ENCODE measurements at regions not wholly inside any gene's neighbourhood (a gene's known extent, or its start where the extent isn't known, plus 50 kb on each side); places are given as distances from the start of the nearest gene placed in this dataset.
"Not testable (repeated sequence)": the region's sequence is repeated elsewhere in the genome, so short reads cannot be mapped to it uniquely, and the experiment has no call there.

DNA sequence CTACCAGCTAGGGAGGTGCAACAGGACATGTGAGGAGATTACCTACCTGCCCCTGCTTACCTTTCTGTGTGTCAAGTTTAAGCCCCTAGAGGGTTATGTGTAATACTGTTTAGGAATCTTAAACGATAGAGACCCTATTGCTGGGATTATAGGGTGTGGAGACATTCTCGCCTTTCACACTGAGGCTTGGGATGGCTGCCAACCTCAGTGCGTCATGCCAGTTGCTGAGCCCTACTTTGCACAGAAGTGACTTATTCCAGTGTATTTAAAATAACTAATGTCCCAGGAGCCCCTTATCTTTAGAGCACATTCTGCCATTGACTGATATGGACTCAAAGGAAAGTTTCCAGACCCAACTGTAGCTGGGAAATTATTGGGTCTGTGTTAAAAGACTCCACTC is 76.6 kb upstream of the XPA start:
- H3K4me1 ChIP-seq = no peaks in the 10 kb centered on the region
- no peaks in the 10 kb centered on the region for H3K36me3 ChIP-seq
- H3K9me3 ChIP-seq = no peaks in the 10 kb centered on the region
- TF ChIP-seq, protein P1, sequence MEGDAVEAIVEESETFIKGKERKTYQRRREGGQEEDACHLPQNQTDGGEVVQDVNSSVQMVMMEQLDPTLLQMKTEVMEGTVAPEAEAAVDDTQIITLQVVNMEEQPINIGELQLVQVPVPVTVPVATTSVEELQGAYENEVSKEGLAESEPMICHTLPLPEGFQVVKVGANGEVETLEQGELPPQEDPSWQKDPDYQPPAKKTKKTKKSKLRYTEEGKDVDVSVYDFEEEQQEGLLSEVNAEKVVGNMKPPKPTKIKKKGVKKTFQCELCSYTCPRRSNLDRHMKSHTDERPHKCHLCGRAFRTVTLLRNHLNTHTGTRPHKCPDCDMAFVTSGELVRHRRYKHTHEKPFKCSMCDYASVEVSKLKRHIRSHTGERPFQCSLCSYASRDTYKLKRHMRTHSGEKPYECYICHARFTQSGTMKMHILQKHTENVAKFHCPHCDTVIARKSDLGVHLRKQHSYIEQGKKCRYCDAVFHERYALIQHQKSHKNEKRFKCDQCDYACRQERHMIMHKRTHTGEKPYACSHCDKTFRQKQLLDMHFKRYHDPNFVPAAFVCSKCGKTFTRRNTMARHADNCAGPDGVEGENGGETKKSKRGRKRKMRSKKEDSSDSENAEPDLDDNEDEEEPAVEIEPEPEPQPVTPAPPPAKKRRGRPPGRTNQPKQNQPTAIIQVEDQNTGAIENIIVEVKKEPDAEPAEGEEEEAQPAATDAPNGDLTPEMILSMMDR (IDR thresholded peaks at IDR 0.05; ENCODE audit: low read depth, low read length) = no peak
- no peak overlapping the region for H3K4me3 ChIP-seq (ENCODE audit: low read depth, low read length)
- H3K27me3 ChIP-seq = peaks cover 42% of the 10 kb centered on the region
- DNase-seq = no peak

DNA sequence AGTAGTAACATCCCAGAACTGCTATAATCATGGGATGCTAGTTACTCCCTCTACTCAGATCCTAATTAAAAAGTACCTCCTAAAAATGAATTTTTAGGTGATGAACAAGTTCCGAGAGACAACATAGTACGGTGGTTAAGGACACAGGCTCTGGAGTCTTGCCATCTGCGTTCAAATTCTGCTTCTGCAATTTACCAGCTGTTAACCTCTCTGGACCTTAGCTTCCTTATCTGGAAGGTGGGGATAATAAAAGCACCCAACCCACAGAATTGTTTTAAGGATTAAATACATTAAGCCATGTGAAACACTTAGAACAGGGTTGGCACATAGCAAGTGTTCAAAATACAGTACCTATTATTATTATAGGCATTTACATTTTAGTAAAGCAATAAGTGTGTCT is 77.5 kb upstream of the XPA start:
- Histone ChIP-seq H3K4me3 (ENCODE audit: low read depth, low read length) (no peak overlapping the region), H3K27me3 (peaks cover 38% of the 10 kb centered on the region), H3K9me3 (no peaks in the 10 kb centered on the region), H3K36me3 (no peaks in the 10 kb centered on the region), H3K4me1 (no peaks in the 10 kb centered on the region)
- no peak for DNase-seq
- TF ChIP-seq, protein P1 (IDR thresholded peaks at IDR 0.05; ENCODE audit: low read depth, low read length) = no peak

DNA sequence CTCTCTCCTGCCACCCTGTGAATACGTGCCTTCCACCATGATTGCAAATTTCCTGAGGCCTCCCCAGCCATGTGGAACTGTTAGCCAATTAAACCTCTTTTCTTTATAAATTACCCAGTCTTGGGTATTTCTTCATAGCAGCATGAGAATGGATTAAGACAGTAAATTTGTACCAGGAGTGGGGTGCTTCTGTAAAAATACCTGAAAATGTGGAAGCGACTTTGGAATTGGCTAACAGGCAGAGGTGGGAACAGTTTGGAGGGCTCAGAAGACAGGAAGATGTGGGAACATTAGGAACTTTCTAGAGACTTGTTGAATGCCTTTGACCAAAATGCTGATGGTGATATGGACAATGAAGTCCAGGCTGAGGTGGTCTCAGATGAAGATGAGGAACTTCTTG is 74.3 kb upstream of the FOXE1 start:
- peaks cover 29% of the 10 kb centered on the region for H3K27me3 ChIP-seq
- H3K4me1 ChIP-seq; H3K36me3 ChIP-seq; DNase-seq; H3K4me3 ChIP-seq (ENCODE audit: low read depth, low read length); H3K9me3 ChIP-seq: not testable (repeated sequence)

DNA sequence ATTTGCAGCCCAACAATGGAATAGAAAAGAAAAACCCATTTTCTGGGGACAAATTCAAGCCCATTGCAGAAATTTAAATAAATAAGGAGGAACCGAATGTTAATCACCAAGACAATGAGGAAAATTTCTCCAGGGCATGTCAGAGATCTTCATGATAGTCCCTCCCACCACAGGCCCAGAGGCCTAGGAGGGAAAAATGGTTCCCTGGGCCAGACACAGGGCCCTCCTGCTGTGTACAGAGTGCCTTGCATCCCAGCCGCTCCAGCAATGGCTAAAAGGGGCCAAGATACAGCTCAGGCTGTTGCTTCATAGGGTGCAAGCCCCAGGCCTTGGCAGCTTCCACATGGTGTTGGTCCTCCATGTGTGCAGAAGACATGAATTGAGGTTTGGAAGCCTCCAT is 73.4 kb upstream of the FOXE1 start:
- no peaks in the 10 kb centered on the region for H3K4me1 ChIP-seq
- H3K4me3 ChIP-seq (ENCODE audit: low read depth, low read length) = no peak overlapping the region
- TF ChIP-seq, protein P1 (IDR thresholded peaks at IDR 0.05; ENCODE audit: low read depth, low read length) = no peak
- H3K36me3 ChIP-seq = no peaks in the 10 kb centered on the region
- peaks cover 20% of the 10 kb centered on the region for H3K27me3 ChIP-seq
- no peak for DNase-seq
- H3K9me3 ChIP-seq = no peaks in the 10 kb centered on the region

DNA sequence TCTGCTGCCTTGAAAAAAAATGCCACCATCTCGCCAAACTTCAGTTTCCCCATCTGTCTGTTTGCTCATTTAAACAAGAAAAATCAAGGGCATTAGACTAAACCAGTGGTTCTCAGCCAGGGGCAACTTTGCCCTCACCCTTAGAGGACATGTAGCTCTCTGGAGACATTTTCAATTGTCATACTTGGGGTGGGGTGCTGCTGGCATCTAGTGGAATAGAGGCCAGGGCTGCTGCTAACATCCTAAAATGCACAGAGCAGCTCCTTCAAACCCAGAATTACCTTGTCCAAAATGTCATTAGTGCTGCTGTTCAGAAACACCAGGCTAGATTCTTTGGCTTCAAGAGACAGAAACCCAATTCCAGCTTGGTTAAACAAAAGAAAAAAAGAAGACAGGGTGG is 71.1 kb upstream of the FOXE1 start:
- H3K36me3 ChIP-seq = no peaks in the 10 kb centered on the region
- no peak for DNase-seq
- H3K4me3 ChIP-seq (ENCODE audit: low read depth, low read length) = no peak overlapping the region
- TF ChIP-seq, protein P1 (IDR thresholded peaks at IDR 0.05; ENCODE audit: low read depth, low read length) = no peak
- no peaks in the 10 kb centered on the region for H3K4me1 ChIP-seq
- H3K27me3 ChIP-seq = peaks cover 9% of the 10 kb centered on the region
- no peaks in the 10 kb centered on the region for H3K9me3 ChIP-seq

DNA sequence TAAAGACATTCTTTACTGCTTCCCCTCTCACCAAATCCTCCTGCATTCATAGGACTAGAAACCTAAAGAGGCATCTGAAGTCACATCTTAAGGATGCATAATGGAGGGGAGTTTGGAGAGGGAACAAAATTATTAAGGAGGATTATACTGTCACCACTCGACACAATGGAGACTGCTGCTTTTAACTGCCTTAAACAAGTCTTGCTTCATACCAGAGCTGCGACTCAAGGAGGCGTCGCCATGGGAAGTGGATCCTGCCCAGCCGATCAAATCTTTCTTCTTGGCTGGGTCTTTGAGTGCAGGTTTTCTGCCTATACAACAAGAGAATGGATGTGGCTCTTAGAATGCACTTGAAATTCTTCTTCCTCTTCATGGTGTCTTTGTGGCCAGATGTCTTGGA is 66.7 kb upstream of the FOXE1 start:
- H3K4me3 ChIP-seq (ENCODE audit: low read depth, low read length) = no peak overlapping the region
- no peaks in the 10 kb centered on the region for H3K36me3 ChIP-seq
- TF ChIP-seq, protein P1 (IDR thresholded peaks at IDR 0.05; ENCODE audit: low read depth, low read length) = no peak
- H3K4me1 ChIP-seq = no peaks in the 10 kb centered on the region
- H3K27me3 ChIP-seq = peaks cover 12% of the 10 kb centered on the region
- no peaks in the 10 kb centered on the region for H3K9me3 ChIP-seq
- DNase-seq = no peak

DNA sequence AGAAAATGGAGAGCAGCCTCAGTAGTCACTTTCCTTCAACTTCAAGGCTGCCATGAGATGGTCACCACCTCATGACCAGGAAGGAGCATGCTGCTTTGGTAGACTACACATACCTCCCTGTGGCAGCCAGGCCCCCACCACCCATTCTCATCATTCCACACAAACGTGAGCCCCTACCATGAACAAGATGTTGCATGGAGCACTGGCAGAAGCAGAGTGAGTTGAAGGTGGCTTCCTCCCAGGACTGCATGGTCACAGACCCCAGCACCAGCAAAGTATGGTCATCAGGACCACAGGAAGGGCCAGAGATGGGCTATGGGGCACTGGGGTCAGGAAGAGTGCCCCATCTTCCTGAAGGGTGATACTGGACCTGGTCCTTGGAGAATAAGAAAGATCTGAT is 65.5 kb upstream of the FOXE1 start:
- Histone ChIP-seq H3K27me3 (peaks cover 12% of the 10 kb centered on the region), H3K4me1 (no peaks in the 10 kb centered on the region), H3K9me3 (no peaks in the 10 kb centered on the region), H3K36me3 (no peaks in the 10 kb centered on the region), H3K4me3 (ENCODE audit: low read depth, low read length) (no peak overlapping the region)
- TF ChIP-seq, protein P1 (IDR thresholded peaks at IDR 0.05; ENCODE audit: low read depth, low read length) = no peak
- DNase-seq = no peak
